ENCODE measurements at regions not wholly inside any gene's neighbourhood (a gene's known extent, or its start where the extent isn't known, plus 50 kb on each side); places are given as distances from the start of the nearest gene placed in this dataset.
A peak's percentile ranks its signal among the peaks of the same experiment; 100 is the strongest.

GRCh38 chr17:63378411-63379375 lies 67.4 kb downstream of the CYB561 start:
- DNase-seq (ENCODE audit: low read depth): no peak

GRCh38 chr17:63379636-63380035 lies 66.5 kb downstream of the CYB561 start:
- no peak for DNase-seq (ENCODE audit: low read depth)

- DNase-seq (ENCODE audit: low read depth): no peak
Measured at GRCh38 chr17:63381101-63381729, 64.9 kb downstream of the CYB561 start.

GRCh38 chr17:63382136-63382535 lies 64.0 kb downstream of the CYB561 start:
- peak; percentile 20 for DNase-seq (ENCODE audit: low read depth)

Data from RPMI7951 (cell line).